MCF 10A (cell line): ENCODE measurements at regions not wholly inside any gene's neighbourhood (a gene's known extent, or its start where the extent isn't known, plus 50 kb on each side); places are given as distances from the start of the nearest gene placed in this dataset.

Experiments used
- BruUV-seq: library from RNA; stranded (reverse); fragments of 400-500 nt; replicated peaks from 2 replicates; lab custom pipeline; 2021; lab: Mats Ljungman, UMichigan
- CTCF ChIA-PET: fragments of 300-600 bp; sonication (Branson Sonifier 250); formaldehyde crosslinking; extraction: SDS; loops from one replicate; lab custom pipeline; 2021; ENCODE audit warnings: antibody characterized with exemption, inconsistent platforms; lab: Yijun Ruan, JAX
- POLR2A ChIA-PET: fragments of 300-600, 350-650 bp; sonication (Branson Sonifier 250); formaldehyde crosslinking; extraction: SDS; loops from one replicate; lab custom pipeline; 2020; ENCODE audit warnings: antibody characterized with exemption, inconsistent platforms; lab: Yijun Ruan, JAX
- DNase-seq: peaks from one replicate; pipeline ENCODE4 v3.0.0-alpha.2; 2018; ENCODE audit not compliant: unreplicated experiment
- H3K27ac Mint-ChIP-seq: one replicate; pipeline ENCODE4 v1.8.0; 2022; ENCODE audit warnings: mild to moderate bottlenecking, low read depth, mixed read lengths; ENCODE audit not compliant: unreplicated experiment
- H3K27me3 Mint-ChIP-seq: one replicate; pipeline ENCODE4 v1.8.0; 2022; ENCODE audit warnings: mixed read lengths; ENCODE audit not compliant: insufficient read depth, unreplicated experiment
- H3K36me3 Mint-ChIP-seq: one replicate; pipeline ENCODE4 v1.8.0; 2022; ENCODE audit warnings: mild to moderate bottlenecking, moderate library complexity, mixed read lengths; ENCODE audit not compliant: insufficient read depth, unreplicated experiment
- H3K4me1 Mint-ChIP-seq: one replicate; pipeline ENCODE4 v1.8.0; 2022; ENCODE audit warnings: mixed read lengths; ENCODE audit not compliant: insufficient read depth, unreplicated experiment
- H3K4me3 Mint-ChIP-seq: one replicate; pipeline ENCODE4 v1.8.0; 2022; ENCODE audit warnings: mild to moderate bottlenecking, moderate library complexity, mixed read lengths; ENCODE audit not compliant: unreplicated experiment
- H3K9me3 Mint-ChIP-seq: one replicate; pipeline ENCODE4 v1.8.0; 2022; ENCODE audit warnings: mixed read lengths; ENCODE audit not compliant: unreplicated experiment
- CTCF ChIP-seq: fragments of 200-600 bp; IDR thresholded peaks from one replicate; pipeline ENCODE4 v1.8.0; 2022; ENCODE audit warnings: antibody characterized with exemption, mild to moderate bottlenecking; ENCODE audit not compliant: unreplicated experiment
- intact Hi-C: fragments of 100-400 bp; cut with micrococcal nuclease; formaldehyde crosslinking; loops from 2 replicates; pipeline ENCODE4 v1.14.1; 2022

- H3K36me3 Mint-ChIP-seq, result no peaks in the 10 kb centered on the region
- POLR2A ChIA-PET, result interaction anchor here (0.7 to 1.5 kb wide), 2 partner anchors 11 to 16 kb away, joined by 4 read pairs; no protein-coding TSS in a partner anchor
- CTCF ChIA-PET, result interaction anchor here (0.9 to 1.5 kb wide), 2 partner anchors 16 to 107 kb away, joined by 4 to 7 read pairs; no protein-coding TSS in a partner anchor
- H3K4me1 Mint-ChIP-seq, result no peaks in the 10 kb centered on the region
- peaks cover 38% of the 10 kb centered on the region for H3K27me3 Mint-ChIP-seq
- H3K27ac Mint-ChIP-seq, result no peak overlapping the region
- BruUV-seq, result no TSS peak
- H3K9me3 Mint-ChIP-seq, result peaks cover 13% of the 10 kb centered on the region
- TF ChIP-seq CTCF, result no peak
- H3K4me3 Mint-ChIP-seq, result no peak overlapping the region
- no peak for DNase-seq
- intact Hi-C loops, result no loop called here
Measured at GRCh38 chr20:59388402-59388801, 88.0 kb downstream of the EDN3 start.

- POLR2A ChIA-PET, result no interaction called here
- no peak for DNase-seq
- peaks cover 44% of the 10 kb centered on the region for H3K27me3 Mint-ChIP-seq
Measured at GRCh38 chr20:59390437-59390836, 90.0 kb downstream of the EDN3 start.

GRCh38 chr20:59391975-59392374 lies 91.6 kb downstream of the EDN3 start:
- POLR2A ChIA-PET, result no interaction called here
- Mint-ChIP-seq H3K36me3 (no peaks in the 10 kb centered on the region), H3K4me1 (no peaks in the 10 kb centered on the region), H3K9me3 (peaks cover 15% of the 10 kb centered on the region), H3K27me3 (peaks cover 36% of the 10 kb centered on the region), H3K4me3 (no peak overlapping the region), H3K27ac (no peak overlapping the region)
- TF ChIP-seq CTCF, result no peak
- intact Hi-C loops, result no loop called here
- DNase-seq, result no peak
- CTCF ChIA-PET, result interaction anchor here (0.6 to 1.0 kb wide), 4 partner anchors 12 to 171 kb away, joined by 3 to 5 read pairs (median 4); no protein-coding TSS in a partner anchor
- no TSS peak for BruUV-seq

More at GRCh38 chr20:59390437-59390836, 90.0 kb downstream of the EDN3 start:
- H3K4me3 Mint-ChIP-seq, result no peak overlapping the region
- no peaks in the 10 kb centered on the region for H3K36me3 Mint-ChIP-seq
- CTCF ChIA-PET, result no interaction called here
- H3K4me1 Mint-ChIP-seq, result no peaks in the 10 kb centered on the region
- H3K27ac Mint-ChIP-seq, result no peak overlapping the region
- no TSS peak for BruUV-seq
- intact Hi-C loops, result no loop called here
- no peak for TF ChIP-seq CTCF
- peaks cover 15% of the 10 kb centered on the region for H3K9me3 Mint-ChIP-seq

GRCh38 chr20:59392736-59393135 lies 92.3 kb downstream of the EDN3 start:
- H3K36me3 Mint-ChIP-seq, result no peaks in the 10 kb centered on the region
- ChIA-PET POLR2A (no interaction called here), CTCF (interaction anchor here (1.0 kb wide), 1 partner anchor 25 kb away, joined by 4 read pairs; no protein-coding TSS in a partner anchor)
- DNase-seq, result no peak
- intact Hi-C loops, result no loop called here
- no peak for TF ChIP-seq CTCF
- peaks cover 15% of the 10 kb centered on the region for H3K9me3 Mint-ChIP-seq
- peaks cover 32% of the 10 kb centered on the region for H3K27me3 Mint-ChIP-seq
- no TSS peak for BruUV-seq
- H3K4me1 Mint-ChIP-seq, result no peaks in the 10 kb centered on the region
- no peak overlapping the region for H3K4me3 Mint-ChIP-seq
- no peak overlapping the region for H3K27ac Mint-ChIP-seq
